Keratinocyte (primary cell): ENCODE measurements at regions not wholly inside any gene's neighbourhood (a gene's known extent, or its start where the extent isn't known, plus 50 kb on each side); places are given as distances from the start of the nearest gene placed in this dataset.

Experiments used
- DNase-seq: peaks from one replicate; pipeline ENCODE4 v3.0.0-alpha.2; 2011; ENCODE audit warnings: low read depth, missing footprints, low spot score
- FAIRE-seq: peaks from 2 replicates; lab custom pipeline; 2011; peaks lifted over from hg19 to GRCh38; lab: Jason Lieb, UNC
- H2AFZ ChIP-seq: 2 replicates; pipeline ENCODE4 v1.6.0; 2012; ENCODE audit warnings: low read length, control low read depth, inconsistent platforms; ENCODE audit not compliant: control insufficient read depth
- H3K27ac ChIP-seq: 2 replicates; pipeline ENCODE4 v1.5.1; 2011; ENCODE audit warnings: low read length; ENCODE audit not compliant: control insufficient read depth, insufficient read depth
- H3K27me3 ChIP-seq: 3 replicates; pipeline ENCODE4 v1.6.0; 2011; ENCODE audit warnings: low read length; ENCODE audit not compliant: control insufficient read depth, insufficient read depth; ENCODE audit errors: extremely low read depth
- H3K36me3 ChIP-seq, 2 experiments: 2 replicates in 1 of 2; 3 replicates in 1 of 2; pipeline ENCODE4 v1.5.1; 2011; ENCODE audit warnings: low read length in 2 of 2, mild to moderate bottlenecking in 1 of 2; ENCODE audit not compliant: control insufficient read depth in 2 of 2, insufficient read depth in 2 of 2; ENCODE audit errors: extremely low read depth in 1 of 2
- H3K4me1 ChIP-seq: 3 replicates; pipeline ENCODE4 v1.5.1; 2011; ENCODE audit warnings: low read length; ENCODE audit not compliant: control insufficient read depth, insufficient read depth; ENCODE audit errors: extremely low read depth
- H3K4me2 ChIP-seq: 3 replicates; pipeline ENCODE4 v1.6.0; 2011; ENCODE audit warnings: low read depth, low read length; ENCODE audit not compliant: control insufficient read depth, insufficient read depth; ENCODE audit errors: extremely low read depth
- H3K4me3 ChIP-seq, 3 experiments: fragments of 200-600 bp in 1 of 3; sonication (generic) in 1 of 3; 2 replicates in 2 of 3; 3 replicates in 1 of 3; pipeline ENCODE4 v1.5.1; 2011 to 2016; ENCODE audit warnings: low read length in 3 of 3, mild to moderate bottlenecking in 3 of 3, control low read depth in 2 of 3, inconsistent platforms in 1 of 3, low read depth in 1 of 3, mixed read lengths in 1 of 3, mixed run types in 1 of 3, moderate library complexity in 1 of 3; ENCODE audit not compliant: control insufficient read depth in 2 of 3, insufficient read depth in 2 of 3; ENCODE audit errors: extremely low read depth in 1 of 3
- H3K79me2 ChIP-seq: 2 replicates; pipeline ENCODE4 v1.6.0; 2012; ENCODE audit warnings: low read length; ENCODE audit not compliant: control insufficient read depth, insufficient read depth
- H3K9ac ChIP-seq: 3 replicates; pipeline ENCODE4 v1.6.0; 2011; ENCODE audit warnings: low read length; ENCODE audit not compliant: control insufficient read depth, insufficient read depth; ENCODE audit errors: extremely low read depth
- H3K9me1 ChIP-seq: 3 replicates; pipeline ENCODE4 v1.6.0; 2011; ENCODE audit warnings: low read length; ENCODE audit not compliant: control insufficient read depth, insufficient read depth; ENCODE audit errors: extremely low read depth
- H3K9me3 ChIP-seq: 2 replicates; pipeline ENCODE4 v1.5.1; 2012; ENCODE audit warnings: low read depth, low read length; ENCODE audit not compliant: control insufficient read depth
- H4K20me1 ChIP-seq: 3 replicates; pipeline ENCODE4 v1.6.0; 2011; ENCODE audit warnings: low read length; ENCODE audit not compliant: control insufficient read depth, insufficient read depth; ENCODE audit errors: extremely low read depth
- CTCF ChIP-seq, 3 experiments: IDR thresholded peaks in 1 of 3; conservative IDR thresholded peaks in 1 of 3; optimal IDR thresholded peaks in 1 of 3; 2 replicates in 2 of 3; 3 replicates in 1 of 3; pipeline versions ENCODE3 to v1.5.1; 2011; ENCODE audit warnings: low read length in 3 of 3, mild to moderate bottlenecking in 3 of 3, moderate library complexity in 2 of 3, control low read depth in 1 of 3, inconsistent platforms in 1 of 3; ENCODE audit not compliant: insufficient read depth in 2 of 3; ENCODE audit errors: extremely low read depth in 1 of 3
- EZH2 ChIP-seq: IDR thresholded peaks from one replicate; pipeline ENCODE4 v1.6.1; 2012; ENCODE audit warnings: inconsistent platforms, mild to moderate bottlenecking, low read length, moderate library complexity
- dilution Hi-C: fragments of 300-500 bp; cut with MboI; formaldehyde crosslinking; loops from one replicate; pipeline ENCODE4 v1.7.0; 2020; ENCODE audit warnings: low sequenced_read_pairs; ENCODE audit not compliant: extremely low pct_ligation_motif_present

GRCh38 chr5:98651715-98652114 is 121.7 kb upstream of the RGMB start:
- no peaks in the 10 kb centered on the region for H3K36me3 ChIP-seq
- H3K79me2 ChIP-seq, result no peaks in the 10 kb centered on the region
- H3K9me3 ChIP-seq, result no peaks in the 10 kb centered on the region
- FAIRE-seq (no peak), DNase-seq (no peak)
- H3K4me2 ChIP-seq, result no peak overlapping the region
- dilution Hi-C loops, result no loop called here
- H3K4me1 ChIP-seq, result no peaks in the 10 kb centered on the region
- TF ChIP-seq CTCF (optimal IDR thresholded peaks at IDR 0.05 in 1 of 3, IDR thresholded peaks at IDR 0.05 in 1 of 3, conservative IDR thresholded peaks at IDR 0.05 in 1 of 3; ENCODE audit: extremely low read depth in 1 of 3, insufficient read depth in 2 of 3, low read length in 3 of 3) (no peak), EZH2 (no peak)
- no peaks in the 10 kb centered on the region for H3K9me1 ChIP-seq
- H3K4me3 ChIP-seq, result no peak overlapping the region
- no peaks in the 10 kb centered on the region for H4K20me1 ChIP-seq
- H3K27ac ChIP-seq, result no peak overlapping the region
- no peaks in the 10 kb centered on the region for H3K27me3 ChIP-seq
- no peak overlapping the region for H3K9ac ChIP-seq
- no peak overlapping the region for H2AFZ ChIP-seq

- Histone ChIP-seq H3K27ac (no peak overlapping the region), H3K79me2 (no peaks in the 10 kb centered on the region), H4K20me1 (no peaks in the 10 kb centered on the region), H3K36me3 (no peaks in the 10 kb centered on the region), H3K4me2 (no peak overlapping the region), H2AFZ (no peak overlapping the region), H3K9ac (no peak overlapping the region), H3K9me1 (no peaks in the 10 kb centered on the region), H3K27me3 (no peaks in the 10 kb centered on the region), H3K9me3 (no peaks in the 10 kb centered on the region), H3K4me3 (no peak overlapping the region), H3K4me1 (no peaks in the 10 kb centered on the region)
- TF ChIP-seq EZH2, result no peak
- TF ChIP-seq CTCF (optimal IDR thresholded peaks at IDR 0.05 in 1 of 3, IDR thresholded peaks at IDR 0.05 in 1 of 3, conservative IDR thresholded peaks at IDR 0.05 in 1 of 3; ENCODE audit: extremely low read depth in 1 of 3, insufficient read depth in 2 of 3, low read length in 3 of 3), result no peak
- dilution Hi-C loops, result no loop called here
- DNase-seq, result no peak
- FAIRE-seq, result peak; percentile 5
Measured at GRCh38 chr5:98656125-98656795, 117.2 kb upstream of the RGMB start.
